OCI-LY7 (cell line): ENCODE measurements at regions not wholly inside any gene's neighbourhood (a gene's known extent, or its start where the extent isn't known, plus 50 kb on each side); places are given as distances from the start of the nearest gene placed in this dataset.

Experiments used
- EZH2phosphoT487 ChIP-seq: fragments of 200-600 bp; sonication (generic); IDR thresholded peaks from 2 replicates; pipeline ENCODE4 v1.6.1; 2018; ENCODE audit warnings: low read depth, borderline replicate concordance, mild to moderate bottlenecking, mixed run types, antibody characterized with exemption, low read length, moderate library complexity, mixed read lengths
- TF ChIP-seq, protein P1 (sequence below): fragments of 200-600 bp; sonication (generic); conservative IDR thresholded peaks from 2 replicates; pipeline ENCODE4 v1.5.1; 2014; ENCODE audit warnings: mild to moderate bottlenecking, antibody characterized with exemption, low read length, moderate library complexity, mixed read lengths

DNA sequence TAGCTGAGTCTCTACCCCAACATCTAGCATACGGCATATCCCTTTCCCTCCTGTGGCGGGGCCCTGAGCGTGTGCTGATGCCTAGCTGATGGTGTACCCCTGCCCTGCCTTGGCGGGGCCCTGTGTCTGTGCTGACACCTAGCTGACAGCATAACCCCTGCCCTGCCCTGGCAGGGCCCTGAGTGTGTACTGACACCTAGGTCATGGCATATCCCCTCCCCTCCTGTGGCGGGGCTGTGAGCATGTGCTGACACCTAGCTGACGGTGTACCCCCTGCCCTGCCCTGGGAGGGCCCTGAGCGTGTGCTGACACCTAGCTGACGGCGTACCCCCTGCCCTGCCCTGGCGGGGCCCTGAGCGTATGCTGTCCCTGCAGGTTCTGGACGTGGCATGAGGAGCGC is 414.0 kb upstream of the AMELY start:
- TF ChIP-seq, protein P1, sequence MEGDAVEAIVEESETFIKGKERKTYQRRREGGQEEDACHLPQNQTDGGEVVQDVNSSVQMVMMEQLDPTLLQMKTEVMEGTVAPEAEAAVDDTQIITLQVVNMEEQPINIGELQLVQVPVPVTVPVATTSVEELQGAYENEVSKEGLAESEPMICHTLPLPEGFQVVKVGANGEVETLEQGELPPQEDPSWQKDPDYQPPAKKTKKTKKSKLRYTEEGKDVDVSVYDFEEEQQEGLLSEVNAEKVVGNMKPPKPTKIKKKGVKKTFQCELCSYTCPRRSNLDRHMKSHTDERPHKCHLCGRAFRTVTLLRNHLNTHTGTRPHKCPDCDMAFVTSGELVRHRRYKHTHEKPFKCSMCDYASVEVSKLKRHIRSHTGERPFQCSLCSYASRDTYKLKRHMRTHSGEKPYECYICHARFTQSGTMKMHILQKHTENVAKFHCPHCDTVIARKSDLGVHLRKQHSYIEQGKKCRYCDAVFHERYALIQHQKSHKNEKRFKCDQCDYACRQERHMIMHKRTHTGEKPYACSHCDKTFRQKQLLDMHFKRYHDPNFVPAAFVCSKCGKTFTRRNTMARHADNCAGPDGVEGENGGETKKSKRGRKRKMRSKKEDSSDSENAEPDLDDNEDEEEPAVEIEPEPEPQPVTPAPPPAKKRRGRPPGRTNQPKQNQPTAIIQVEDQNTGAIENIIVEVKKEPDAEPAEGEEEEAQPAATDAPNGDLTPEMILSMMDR: no peak
- TF ChIP-seq EZH2phosphoT487: no peak
